ENCODE measurements at regions not wholly inside any gene's neighbourhood (a gene's known extent, or its start where the extent isn't known, plus 50 kb on each side); places are given as distances from the start of the nearest gene placed in this dataset.
"Not testable (repeated sequence)": the region's sequence is repeated elsewhere in the genome, so short reads cannot be mapped to it uniquely, and the experiment has no call there.

- Mint-ChIP-seq H3K4me3 (no peak overlapping the region), H3K27me3 (ENCODE audit: low read depth) (0 out of 2 replicates have a peak, but pooled peaks cover 7% of the 10 kb centered on the region), H3K4me1 (peaks cover 61% of the 10 kb centered on the region), H3K36me3 (peaks cover 17% of the 10 kb centered on the region), H3K9me3 (peaks cover 23% of the 10 kb centered on the region), H3K27ac (peak overlapping the region; percentile 84)
- CTCF ChIA-PET, result interaction anchor here (1.6 kb wide), 1 partner anchor 39 kb away, joined by 3 read pairs; no protein-coding TSS in a partner anchor
- TF ChIP-seq ZNF121 (CRISPR knock-in tag; IDR thresholded peaks at IDR 0.05) (peak; percentile 82), GTF2I (CRISPR knock-in tag; conservative IDR thresholded peaks at IDR 0.05) (0 out of 2 replicates have a peak, but pooled peaks have one; percentile 27), TEAD1 (CRISPR knock-in tag; IDR thresholded peaks at IDR 0.05) (no peak), RORB (CRISPR knock-in tag; IDR thresholded peaks at IDR 0.05) (no peak), FOXP1 (CRISPR knock-in tag; IDR thresholded peaks at IDR 0.05; ENCODE audit: borderline replicate concordance) (no peak), JAZF1 (CRISPR knock-in tag; IDR thresholded peaks at IDR 0.05) (no peak)
- POLR2A ChIA-PET, result no interaction called here
- no peak for DNase-seq (ENCODE audit: low spot score)
- ATAC-seq, result no peak
Measured at GRCh38 chr6:168170841-168171601, 92.0 kb upstream of the FRMD1 start.

GRCh38 chr6:168169624-168170023, 90.6 kb upstream of the FRMD1 start:
- POLR2A ChIA-PET, result no interaction called here
- Mint-ChIP-seq H3K27ac (no peak overlapping the region; the same call in 1 of the 2 replicates), H3K36me3 (peaks cover 17% of the 10 kb centered on the region), H3K9me3 (peaks cover 23% of the 10 kb centered on the region), H3K27me3 (ENCODE audit: low read depth) (0 out of 2 replicates have a peak, but pooled peaks cover 7% of the 10 kb centered on the region), H3K4me3 (no peak overlapping the region), H3K4me1 (peaks cover 54% of the 10 kb centered on the region)
- ATAC-seq (no peak), DNase-seq (ENCODE audit: low spot score) (no peak)
- CTCF ChIA-PET, result no interaction called here
- TF ChIP-seq ZNF138 (CRISPR knock-in tag; conservative IDR thresholded peaks at IDR 0.05), result no peak
- TF ChIP-seq RORB (CRISPR knock-in tag; IDR thresholded peaks at IDR 0.05), result no peak
- TF ChIP-seq EMX1 (CRISPR knock-in tag; IDR thresholded peaks at IDR 0.05), result no peak
- TF ChIP-seq SMAD4 (CRISPR knock-in tag; IDR thresholded peaks at IDR 0.05), result no peak
- TF ChIP-seq ERG (CRISPR knock-in tag; IDR thresholded peaks at IDR 0.05), result no peak
- no peak for TF ChIP-seq OVOL2 (CRISPR knock-in tag; IDR thresholded peaks at IDR 0.05; ENCODE audit: borderline replicate concordance)
- no peak for TF ChIP-seq GTF2I (CRISPR knock-in tag; conservative IDR thresholded peaks at IDR 0.05)
- no peak for TF ChIP-seq FOXP4 (CRISPR knock-in tag; IDR thresholded peaks at IDR 0.05)

- CTCF ChIA-PET; H3K4me3 Mint-ChIP-seq; H3K27me3 Mint-ChIP-seq (ENCODE audit: low read depth); DNase-seq (ENCODE audit: low spot score); H3K27ac Mint-ChIP-seq; POLR2A ChIA-PET; ATAC-seq: not testable (repeated sequence)
- Mint-ChIP-seq H3K36me3 (peaks cover 17% of the 10 kb centered on the region), H3K9me3 (peaks cover 23% of the 10 kb centered on the region), H3K4me1 (peaks cover 47% of the 10 kb centered on the region)
- 0 out of 2 replicates have a peak, but pooled peaks have one; percentile 25 for TF ChIP-seq TEAD1 (CRISPR knock-in tag; IDR thresholded peaks at IDR 0.05)
Measured at GRCh38 chr6:168168936-168169335, 89.9 kb upstream of the FRMD1 start.

GRCh38 chr6:168168330-168168729, 89.3 kb upstream of the FRMD1 start:
- POLR2A ChIA-PET, result not testable (repeated sequence)

More at GRCh38 chr6:168168330-168168729, 89.3 kb upstream of the FRMD1 start:
- CTCF ChIA-PET; ATAC-seq; H3K4me3 Mint-ChIP-seq; H3K27ac Mint-ChIP-seq; H3K27me3 Mint-ChIP-seq (ENCODE audit: low read depth); DNase-seq (ENCODE audit: low spot score): not testable (repeated sequence)
- Mint-ChIP-seq H3K9me3 (peaks cover 23% of the 10 kb centered on the region), H3K36me3 (peaks cover 17% of the 10 kb centered on the region), H3K4me1 (peaks cover 47% of the 10 kb centered on the region)
